DMS 273 (cell line): ENCODE measurements at regions not wholly inside any gene's neighbourhood (a gene's known extent, or its start where the extent isn't known, plus 50 kb on each side); places are given as distances from the start of the nearest gene placed in this dataset.

Experiments
- DNase-seq: peaks from one replicate; lab custom pipeline; 2025; ENCODE audit not compliant: unreplicated experiment; lab: John Stamatoyannopoulos, UW

GRCh38 chr4:31592293-31592692 is 872.1 kb downstream of the PCDH7 start:
- no peak for DNase-seq

GRCh38 chr4:31595496-31595895 is 875.3 kb downstream of the PCDH7 start:
- no peak for DNase-seq

- peak; percentile 0 for DNase-seq
Observed at GRCh38 chr4:31598639-31599038, 878.5 kb downstream of the PCDH7 start.

GRCh38 chr4:31601793-31602192 is 881.6 kb downstream of the PCDH7 start:
- DNase-seq = no peak

GRCh38 chr4:31613946-31614623 is 893.9 kb downstream of the PCDH7 start:
- peak; percentile 0 for DNase-seq

- DNase-seq = no peak
Observed at GRCh38 chr4:31617667-31618066, 897.5 kb downstream of the PCDH7 start.

- no peak for DNase-seq
Observed at GRCh38 chr4:31620476-31620875, 900.3 kb downstream of the PCDH7 start.

- DNase-seq = no peak
Observed at GRCh38 chr4:31645236-31645635, 925.1 kb downstream of the PCDH7 start.

- DNase-seq = no peak
Observed at GRCh38 chr4:31647786-31648185, 927.6 kb downstream of the PCDH7 start.

GRCh38 chr4:31649878-31650277 is 929.7 kb downstream of the PCDH7 start:
- DNase-seq = no peak

GRCh38 chr4:31651541-31651940 is 931.4 kb downstream of the PCDH7 start:
- no peak for DNase-seq

- no peak for DNase-seq
Observed at GRCh38 chr4:31655328-31655727, 935.2 kb downstream of the PCDH7 start.

- DNase-seq = no peak
Observed at GRCh38 chr4:31657859-31658570, 937.8 kb downstream of the PCDH7 start.

- no peak for DNase-seq
Observed at GRCh38 chr4:31660916-31661315, 940.7 kb downstream of the PCDH7 start.

GRCh38 chr4:31662951-31663350 is 942.8 kb downstream of the PCDH7 start:
- DNase-seq = no peak

- DNase-seq = no peak
Observed at GRCh38 chr4:31667686-31668085, 947.5 kb downstream of the PCDH7 start.

GRCh38 chr4:31674313-31674947 is 954.3 kb downstream of the PCDH7 start:
- DNase-seq = peak; percentile 6

GRCh38 chr4:31678356-31678755 is 958.2 kb downstream of the PCDH7 start:
- DNase-seq = no peak

- DNase-seq = no peak
Observed at GRCh38 chr4:31682796-31683195, 962.6 kb downstream of the PCDH7 start.

- DNase-seq = no peak
Observed at GRCh38 chr4:31687717-31688342, 967.7 kb downstream of the PCDH7 start.

- no peak for DNase-seq
Observed at GRCh38 chr4:31692399-31692940, 972.3 kb downstream of the PCDH7 start.
